ENCODE measurements at regions not wholly inside any gene's neighbourhood (a gene's known extent, or its start where the extent isn't known, plus 50 kb on each side); places are given as distances from the start of the nearest gene placed in this dataset.

DNA sequence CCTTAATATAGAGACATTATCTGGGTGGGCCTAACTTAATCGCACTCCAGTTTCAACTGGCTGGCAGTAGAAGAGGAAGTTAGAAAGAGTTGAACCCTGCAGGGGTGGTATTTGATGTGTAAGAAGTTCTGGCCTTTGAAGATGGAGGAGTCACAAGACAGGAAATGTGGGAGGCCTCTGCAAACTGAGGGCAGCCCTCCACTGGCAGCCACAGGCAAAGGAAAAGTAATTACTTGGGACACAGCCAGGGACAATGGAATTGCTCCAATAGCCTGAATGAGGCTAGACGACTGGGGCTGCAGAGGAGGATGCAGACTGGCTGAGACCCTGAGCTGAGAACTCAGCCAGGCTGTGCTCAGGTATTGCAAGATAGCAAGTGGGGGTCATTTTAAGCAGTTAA lies 703.3 kb upstream of the ARGLU1 start:
- DNase-seq (ENCODE audit: low read depth) = no peak
- TF ChIP-seq, protein P1, sequence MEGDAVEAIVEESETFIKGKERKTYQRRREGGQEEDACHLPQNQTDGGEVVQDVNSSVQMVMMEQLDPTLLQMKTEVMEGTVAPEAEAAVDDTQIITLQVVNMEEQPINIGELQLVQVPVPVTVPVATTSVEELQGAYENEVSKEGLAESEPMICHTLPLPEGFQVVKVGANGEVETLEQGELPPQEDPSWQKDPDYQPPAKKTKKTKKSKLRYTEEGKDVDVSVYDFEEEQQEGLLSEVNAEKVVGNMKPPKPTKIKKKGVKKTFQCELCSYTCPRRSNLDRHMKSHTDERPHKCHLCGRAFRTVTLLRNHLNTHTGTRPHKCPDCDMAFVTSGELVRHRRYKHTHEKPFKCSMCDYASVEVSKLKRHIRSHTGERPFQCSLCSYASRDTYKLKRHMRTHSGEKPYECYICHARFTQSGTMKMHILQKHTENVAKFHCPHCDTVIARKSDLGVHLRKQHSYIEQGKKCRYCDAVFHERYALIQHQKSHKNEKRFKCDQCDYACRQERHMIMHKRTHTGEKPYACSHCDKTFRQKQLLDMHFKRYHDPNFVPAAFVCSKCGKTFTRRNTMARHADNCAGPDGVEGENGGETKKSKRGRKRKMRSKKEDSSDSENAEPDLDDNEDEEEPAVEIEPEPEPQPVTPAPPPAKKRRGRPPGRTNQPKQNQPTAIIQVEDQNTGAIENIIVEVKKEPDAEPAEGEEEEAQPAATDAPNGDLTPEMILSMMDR (conservative IDR thresholded peaks at IDR 0.05; ENCODE audit: low read depth, low read length) = no peak
- no peak overlapping the region for H3K4me3 ChIP-seq (ENCODE audit: low read depth, low read length)

DNA sequence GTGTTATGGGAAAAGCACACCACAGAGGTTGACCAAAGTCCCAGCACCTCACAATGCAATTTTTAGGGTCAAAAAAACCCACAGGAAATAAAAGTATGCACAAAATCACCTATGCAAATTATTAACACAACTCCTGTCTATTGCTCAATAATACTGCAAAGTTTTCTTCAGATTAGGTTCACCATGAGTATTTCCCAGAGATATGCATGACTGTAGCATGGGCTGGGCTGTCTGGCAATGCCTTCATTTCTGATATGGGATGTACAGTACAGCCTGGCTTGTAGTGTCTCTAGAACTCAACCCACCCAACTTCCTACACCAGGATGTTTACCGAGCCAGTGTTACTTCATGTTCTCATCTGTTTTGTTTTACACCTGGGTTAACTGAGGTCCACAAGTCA lies 698.7 kb upstream of the ARGLU1 start:
- no peak overlapping the region for H3K4me3 ChIP-seq (ENCODE audit: low read depth, low read length)
- TF ChIP-seq, protein P1 (conservative IDR thresholded peaks at IDR 0.05; ENCODE audit: low read depth, low read length) = no peak
- DNase-seq (ENCODE audit: low read depth) = no peak

DNA sequence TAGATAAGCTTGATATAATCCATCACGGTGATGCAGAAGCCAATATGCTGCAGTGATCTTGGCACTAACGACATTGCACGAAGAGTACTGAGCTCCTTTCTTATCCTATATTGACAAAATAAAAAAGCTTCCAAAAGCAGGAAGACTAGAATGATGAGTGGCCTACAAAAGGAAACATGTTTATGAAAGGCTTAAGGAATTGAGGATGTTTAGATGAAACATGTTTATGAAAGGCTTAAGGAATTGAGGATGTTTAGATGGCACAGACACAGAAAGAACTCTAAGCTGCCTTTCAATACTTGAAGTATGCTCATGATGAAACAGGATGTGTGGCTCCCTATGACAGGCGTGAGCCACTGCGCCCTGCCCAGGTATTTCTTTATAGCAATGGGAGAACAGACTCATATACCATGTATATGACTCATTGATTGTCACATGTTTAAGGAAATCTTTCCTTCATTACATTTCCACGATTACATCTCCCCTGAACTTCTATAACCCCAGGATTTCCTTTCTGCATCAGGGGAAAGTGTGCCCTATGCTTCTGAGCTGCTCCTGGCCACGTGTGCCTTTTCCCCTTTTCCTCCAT lies 690.8 kb upstream of the ARGLU1 start:
- no peak for DNase-seq (ENCODE audit: low read depth)
- TF ChIP-seq, protein P1 (conservative IDR thresholded peaks at IDR 0.05; ENCODE audit: low read depth, low read length) = no peak
- no peak overlapping the region for H3K4me3 ChIP-seq (ENCODE audit: low read depth, low read length)

DNA sequence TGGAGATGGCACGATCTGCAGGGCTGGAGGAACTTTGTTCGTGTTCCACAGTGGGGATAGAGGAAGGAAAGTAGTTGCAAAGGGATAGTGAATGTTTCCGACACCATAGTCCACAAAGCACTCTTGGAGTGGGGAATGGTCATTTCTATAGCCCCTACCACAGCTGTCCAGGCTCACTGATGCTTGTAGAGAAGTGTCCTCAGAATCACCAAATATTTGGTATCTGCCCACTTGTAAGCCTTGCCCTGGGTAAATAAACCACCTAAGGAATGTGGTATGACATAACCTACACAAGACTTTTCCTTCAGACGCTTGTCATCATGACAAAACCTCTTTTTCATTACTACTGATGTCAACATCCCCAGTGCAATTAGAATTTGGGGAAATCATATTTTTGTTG lies 686.5 kb upstream of the ARGLU1 start:
- no peak overlapping the region for H3K4me3 ChIP-seq (ENCODE audit: low read depth, low read length)
- DNase-seq (ENCODE audit: low read depth) = no peak

DNA sequence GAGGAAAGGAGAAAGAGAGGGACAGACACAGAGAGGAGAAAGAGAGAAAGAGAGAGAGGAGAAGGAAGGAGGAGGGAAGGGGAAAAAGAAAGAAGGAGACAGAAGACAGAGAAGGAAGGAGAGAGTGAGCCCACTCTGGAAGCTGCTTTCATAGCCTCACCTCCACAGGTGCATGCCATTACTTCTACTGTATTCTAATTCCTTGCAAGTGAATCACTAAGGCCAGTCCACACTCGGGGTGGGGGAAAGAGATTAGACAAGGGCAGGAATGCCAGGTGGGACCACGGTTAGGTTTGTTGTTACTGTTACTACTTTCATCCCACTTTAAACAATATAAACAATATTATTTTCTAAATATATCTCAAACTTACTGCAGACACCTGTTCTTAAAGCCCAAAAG lies 684.5 kb upstream of the ARGLU1 start:
- TF ChIP-seq, protein P1 (conservative IDR thresholded peaks at IDR 0.05; ENCODE audit: low read depth, low read length) = no peak
- no peak for DNase-seq (ENCODE audit: low read depth)
- H3K4me3 ChIP-seq (ENCODE audit: low read depth, low read length) = no peak overlapping the region

More for the DNA sequence above, 686.5 kb upstream of the ARGLU1 start:
- TF ChIP-seq, protein P1 (conservative IDR thresholded peaks at IDR 0.05; ENCODE audit: low read depth, low read length) = no peak

DNA sequence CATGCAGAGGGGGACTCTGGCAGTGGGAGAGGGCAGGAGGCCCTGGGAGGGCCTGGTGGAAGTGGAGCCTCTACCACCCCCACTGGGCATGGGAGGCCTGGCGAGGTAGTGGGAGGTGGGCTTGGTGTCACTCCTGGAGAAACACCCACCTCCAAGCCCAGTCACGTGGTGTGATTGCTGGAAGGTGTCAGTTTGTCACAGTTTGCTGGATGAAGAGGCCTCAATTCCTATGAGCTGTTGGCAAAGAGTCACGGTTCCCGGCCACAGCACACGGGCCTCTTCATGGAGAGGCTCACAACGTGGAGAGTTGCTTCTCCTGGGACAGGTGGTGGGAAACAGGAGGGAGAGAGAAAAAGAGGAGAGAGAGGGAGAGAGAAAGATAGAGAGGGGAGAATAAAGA lies 684.1 kb upstream of the ARGLU1 start:
- TF ChIP-seq, protein P1 (conservative IDR thresholded peaks at IDR 0.05; ENCODE audit: low read depth, low read length) = no peak
- H3K4me3 ChIP-seq (ENCODE audit: low read depth, low read length) = no peak overlapping the region
- DNase-seq (ENCODE audit: low read depth) = no peak

DNA sequence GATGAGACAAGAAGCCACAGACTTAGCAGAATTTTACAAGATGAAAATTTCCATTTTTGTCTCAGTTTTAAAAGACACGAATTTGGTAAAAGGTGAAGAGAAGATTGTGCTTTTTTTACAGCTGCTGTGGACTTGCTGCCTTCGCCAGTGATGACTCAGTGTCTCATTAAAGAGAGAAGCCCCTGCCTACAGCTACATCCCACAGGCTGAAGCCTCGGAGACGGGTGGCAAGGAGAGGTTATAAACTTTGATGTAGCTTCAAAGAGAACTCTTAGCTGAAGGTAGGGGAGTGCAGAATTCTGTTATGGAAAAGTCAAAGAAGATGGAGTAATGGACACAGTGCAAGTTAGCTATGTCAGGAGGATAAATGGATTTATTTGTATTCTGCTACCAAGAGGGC lies 683.4 kb upstream of the ARGLU1 start:
- H3K4me3 ChIP-seq (ENCODE audit: low read depth, low read length) = no peak overlapping the region
- TF ChIP-seq, protein P1 (conservative IDR thresholded peaks at IDR 0.05; ENCODE audit: low read depth, low read length) = no peak
- no peak for DNase-seq (ENCODE audit: low read depth)
